Body of pancreas (tissue), 4 donors: ENCODE measurements at regions not wholly inside any gene's neighbourhood (a gene's known extent, or its start where the extent isn't known, plus 50 kb on each side); places are given as distances from the start of the nearest gene placed in this dataset.

Experiments used
- CTCF ChIP-seq, 7 experiments: fragments of 450-650 bp in 4 of 7; fragments of 200-600 bp in 3 of 7; sonication (generic) in 3 of 7; IDR thresholded peaks; one replicate each; pipeline ENCODE4 v1.5.1; 2016 to 2019; ENCODE audit warnings: antibody characterized with exemption in 7 of 7
- POLR2A ChIP-seq, 3 donors: fragments of 450-650 bp; IDR thresholded peaks; one replicate each; pipeline ENCODE4 v1.6.1; 2016; ENCODE audit warnings: antibody characterized with exemption in 3 of 3, mild to moderate bottlenecking in 2 of 3

GRCh38 chr2:173692068-173692467 is 273.1 kb downstream of the SP3 start:
- TF ChIP-seq CTCF (IDR thresholded peaks at IDR 0.05) (no peak), POLR2A (IDR thresholded peaks at IDR 0.05) (no peak)
